Heart left ventricle (tissue), 13 donors: ENCODE measurements at regions not wholly inside any gene's neighbourhood (a gene's known extent, or its start where the extent isn't known, plus 50 kb on each side); places are given as distances from the start of the nearest gene placed in this dataset.

Source experiments
- CTCF ChIP-seq, 12 donors: fragments of 200-600 bp; sonication (generic) in 4 of 12; IDR thresholded peaks; one replicate each; pipeline versions ENCODE4 v1.5.0 to v1.8.0; 2018 to 2022; ENCODE audit warnings: antibody characterized with exemption in 12 of 12, mild to moderate bottlenecking in 5 of 12
- POLR2A ChIP-seq, 2 donors: fragments of 450-650 bp; IDR thresholded peaks; one replicate each; pipeline ENCODE4 v1.6.1; 2017; ENCODE audit warnings: antibody characterized with exemption in 2 of 2, mild to moderate bottlenecking in 2 of 2, moderate library complexity in 2 of 2
- donor health status: ischemic (EF 13 %, LVEDD 7.1; RV severe dilation, severe dysfunction).
- donor health status: DM: no; HTN: yes; CAD: no.
- donor health status: DM: no; HTN: no; CAD: no.
- donor health status: ischemic (EF 25% LVEDD 6.9; RV normal size, moderate dysfunction).
- donor health status: ischemic (EF 25% LVEDD 5.7; RV mildly dilated, moderate dysfunction).
- donor health status: ischemic (EF 35%, LVEDD 5.7; RV mildly dilated, moderate dysfunction).
- donor health status: nonischemic (EF 11% LVEDD 7.7; RV severe dilation, severe dysfunction).
- donor health status: DM: yes; HTN: yes; CAD: no.
- donor health status: PGD.
- donor health status: ischemic (EF 29% LVEDD 5.4; RV normal size, mild dysfunction).
- donor health status: nonischemic (EF 23%, LVEDD 6.1; RV moderate dilation, normal function).

GRCh38 chr12:124618291-124618902, 51.0 kb upstream of the NCOR2 start:
- no peak for TF ChIP-seq POLR2A (IDR thresholded peaks at IDR 0.05)
- no peak for TF ChIP-seq CTCF (IDR thresholded peaks at IDR 0.05)
